ENCODE measurements at regions not wholly inside any gene's neighbourhood (a gene's known extent, or its start where the extent isn't known, plus 50 kb on each side); places are given as distances from the start of the nearest gene placed in this dataset.

- Histone ChIP-seq H3K9me2 (replicated peaks; ENCODE audit: low read length) (no peaks in the 10 kb centered on the region), H3K4me1 (ENCODE audit: insufficient read depth, low read length) (no peaks in the 10 kb centered on the region), H3K27me3 (ENCODE audit: low read length) (no peaks in the 10 kb centered on the region), H3K79me2 (ENCODE audit: low read length) (no peaks in the 10 kb centered on the region), H3K9ac (ENCODE audit: low read length) (no peak overlapping the region), H2AFZ (ENCODE audit: low read length) (no peak overlapping the region), H3K4me2 (ENCODE audit: low read length) (no peak overlapping the region), H3K9me3 (ENCODE audit: low read length) (no peaks in the 10 kb centered on the region), H3K36me3 (ENCODE audit: low read depth, low read length) (no peaks in the 10 kb centered on the region), H3K4me3 (ENCODE audit: low read length) (no peak overlapping the region), H3K27ac (ENCODE audit: low read length) (no peak overlapping the region), H4K20me1 (ENCODE audit: low read length) (no peaks in the 10 kb centered on the region), H3F3A (ENCODE audit: low read length, unreplicated experiment) (no peaks in the 10 kb centered on the region)
- no TSS peak for BruUV-seq (replicated peaks)
- ATAC-seq, result no peak
- DNase-seq, result no peak
- ChIA-PET CTCF (no interaction called here), POLR2A (ENCODE audit: unreplicated experiment) (no interaction called here)
- intact Hi-C loops (cut with micrococcal nuclease), result no loop called here
- TF ChIP-seq EZH2phosphoT487 (IDR thresholded peaks at IDR 0.05; ENCODE audit: borderline replicate concordance, low read length) (no peak), EZH2 (IDR thresholded peaks at IDR 0.05; ENCODE audit: low read length, unreplicated experiment) (no peak), CTCF (conservative IDR thresholded peaks at IDR 0.05; ENCODE audit: low read depth, low read length) (no peak)
Measured at GRCh38 chr18:35835833-35836232, 136.6 kb upstream of the RMP24 start.

GRCh38 chr18:35836932-35837331 lies 135.5 kb upstream of the RMP24 start:
- H3F3A ChIP-seq (ENCODE audit: low read length, unreplicated experiment), result no peaks in the 10 kb centered on the region
- H3K9me3 ChIP-seq (ENCODE audit: low read length), result no peaks in the 10 kb centered on the region
- H3K79me2 ChIP-seq (ENCODE audit: low read length), result no peaks in the 10 kb centered on the region
- no peak for ATAC-seq
- H3K4me1 ChIP-seq (ENCODE audit: insufficient read depth, low read length), result no peaks in the 10 kb centered on the region
- no peak overlapping the region for H3K4me3 ChIP-seq (ENCODE audit: low read length)
- TF ChIP-seq EZH2phosphoT487 (IDR thresholded peaks at IDR 0.05; ENCODE audit: borderline replicate concordance, low read length) (no peak), CTCF (conservative IDR thresholded peaks at IDR 0.05; ENCODE audit: low read depth, low read length) (no peak)
- H3K27ac ChIP-seq (ENCODE audit: low read length), result no peak overlapping the region
- H4K20me1 ChIP-seq (ENCODE audit: low read length), result no peaks in the 10 kb centered on the region
- DNase-seq, result no peak
- no peaks in the 10 kb centered on the region for H3K36me3 ChIP-seq (ENCODE audit: low read depth, low read length)
- ChIA-PET POLR2A (ENCODE audit: unreplicated experiment) (no interaction called here), CTCF (no interaction called here)
- no TSS peak for BruUV-seq (replicated peaks)
- intact Hi-C loops (cut with micrococcal nuclease), result no loop called here
- no peaks in the 10 kb centered on the region for H3K9me2 ChIP-seq (replicated peaks; ENCODE audit: low read length)
- no peaks in the 10 kb centered on the region for H3K27me3 ChIP-seq (ENCODE audit: low read length)
- H2AFZ ChIP-seq (ENCODE audit: low read length), result no peak overlapping the region
- H3K4me2 ChIP-seq (ENCODE audit: low read length), result no peak overlapping the region
- H3K9ac ChIP-seq (ENCODE audit: low read length), result no peak overlapping the region

- H3K4me3 ChIP-seq (ENCODE audit: low read length), result no peak overlapping the region
- ChIA-PET POLR2A (ENCODE audit: unreplicated experiment) (no interaction called here), CTCF (no interaction called here)
- ATAC-seq, result no peak
- no peaks in the 10 kb centered on the region for H3K79me2 ChIP-seq (ENCODE audit: low read length)
- intact Hi-C loops (cut with micrococcal nuclease), result no loop called here
- H3K36me3 ChIP-seq (ENCODE audit: low read depth, low read length), result no peaks in the 10 kb centered on the region
- no peak overlapping the region for H3K4me2 ChIP-seq (ENCODE audit: low read length)
- no peaks in the 10 kb centered on the region for H3F3A ChIP-seq (ENCODE audit: low read length, unreplicated experiment)
- no peaks in the 10 kb centered on the region for H3K4me1 ChIP-seq (ENCODE audit: insufficient read depth, low read length)
- no peak overlapping the region for H2AFZ ChIP-seq (ENCODE audit: low read length)
- TF ChIP-seq CTCF (conservative IDR thresholded peaks at IDR 0.05; ENCODE audit: low read depth, low read length) (no peak), EZH2phosphoT487 (IDR thresholded peaks at IDR 0.05; ENCODE audit: borderline replicate concordance, low read length) (no peak), EZH2 (IDR thresholded peaks at IDR 0.05; ENCODE audit: low read length, unreplicated experiment) (no peak)
- H3K27ac ChIP-seq (ENCODE audit: low read length), result no peak overlapping the region
- DNase-seq, result no peak
- H3K9ac ChIP-seq (ENCODE audit: low read length), result no peak overlapping the region
- no peaks in the 10 kb centered on the region for H3K9me2 ChIP-seq (replicated peaks; ENCODE audit: low read length)
- BruUV-seq (replicated peaks), result no TSS peak
- no peaks in the 10 kb centered on the region for H4K20me1 ChIP-seq (ENCODE audit: low read length)
- no peaks in the 10 kb centered on the region for H3K27me3 ChIP-seq (ENCODE audit: low read length)
- H3K9me3 ChIP-seq (ENCODE audit: low read length), result no peaks in the 10 kb centered on the region
Measured at GRCh38 chr18:35837922-35838496, 134.5 kb upstream of the RMP24 start.

Measured in PC-3 (cell line).